GM12878 (cell line): ENCODE measurements at regions not wholly inside any gene's neighbourhood (a gene's known extent, or its start where the extent isn't known, plus 50 kb on each side); places are given as distances from the start of the nearest gene placed in this dataset.

Source experiments
- ATAC-seq: fragments of 200-7000 bp; cut with Tn5 transposase; 3 replicates; pipeline ENCODE4 v1.9.1; 2020; ENCODE audit warnings: mild to moderate bottlenecking, moderate library complexity
- BruUV-seq: library from RNA; stranded (reverse); fragments of 400-500 nt; replicated peaks from 2 replicates; lab custom pipeline; 2021; lab: Mats Ljungman, UMichigan
- CTCF ChIA-PET: fragments of 300-600 bp; sonication (Branson Sonifier 250); formaldehyde crosslinking; extraction: SDS; loops from one replicate; lab custom pipeline; 2021; ENCODE audit warnings: inconsistent platforms; lab: Yijun Ruan, JAX
- POLR2A ChIA-PET: fragments of 350-600 bp; formaldehyde crosslinking; extraction: SDS; loops from one replicate; lab custom pipeline; 2021; ENCODE audit warnings: inconsistent platforms; lab: Charles Lee
- RAD21 ChIA-PET: fragments of 300-600 bp; sonication (Branson Sonifier 250); formaldehyde crosslinking; loops from one replicate; lab custom pipeline; 2023; ENCODE audit warnings: antibody characterized with exemption; ENCODE audit not compliant: unreplicated experiment; lab: Charles Lee
- SMC1A ChIA-PET: fragments of 300-600 bp; sonication (Branson Sonifier 250); formaldehyde crosslinking; loops from one replicate; lab custom pipeline; 2023; ENCODE audit not compliant: unreplicated experiment, uncharacterized antibody; lab: Charles Lee
- DNase-seq: peaks from one replicate; pipeline ENCODE4 v3.0.0-alpha.2; 2011; ENCODE audit warnings: low read depth, low spot score
- FAIRE-seq: peaks from 3 replicates; lab custom pipeline; 2011; peaks lifted over from hg19 to GRCh38; lab: Jason Lieb, UNC
- H2AFZ ChIP-seq: 2 replicates; pipeline ENCODE4 v1.6.0; 2011; ENCODE audit warnings: low read depth, low read length, control low read depth; ENCODE audit not compliant: control insufficient read depth
- H3K27ac ChIP-seq: 2 replicates; pipeline ENCODE4 v1.5.1; 2011; ENCODE audit warnings: control low read depth; ENCODE audit not compliant: control insufficient read depth, insufficient read depth
- H3K27me3 ChIP-seq, 2 experiments: replicated peaks in 1 of 2; 2 replicates each; pipeline versions ENCODE4 v1.6.0 to v1.6.1; 2011; ENCODE audit warnings: low read length in 1 of 2; ENCODE audit not compliant: control insufficient read depth in 2 of 2, insufficient read depth in 2 of 2
- H3K36me3 ChIP-seq, 2 experiments: 2 replicates each; pipeline ENCODE4 v1.5.1; 2011; ENCODE audit warnings: low read length in 1 of 2; ENCODE audit not compliant: control insufficient read depth in 2 of 2, insufficient read depth in 2 of 2
- H3K4me1 ChIP-seq: 2 replicates; pipeline ENCODE4 v1.6.1; 2011; ENCODE audit warnings: mild to moderate bottlenecking, low read length, moderate library complexity, mixed read lengths; ENCODE audit not compliant: control insufficient read depth, insufficient read depth
- H3K4me2 ChIP-seq: 2 replicates; pipeline ENCODE4 v1.6.0; 2011; ENCODE audit warnings: control low read depth; ENCODE audit not compliant: control insufficient read depth, insufficient read depth
- H3K4me3 ChIP-seq: fragments of 200-600 bp; sonication (generic); 2 replicates; pipeline ENCODE4 v1.5.1; 2016
- H3K79me2 ChIP-seq: 2 replicates; pipeline ENCODE4 v1.6.0; 2011; ENCODE audit warnings: low read length; ENCODE audit not compliant: control insufficient read depth, insufficient read depth
- H3K9ac ChIP-seq: 2 replicates; pipeline ENCODE4 v1.8.0; 2011; ENCODE audit warnings: low read length, control low read depth, mixed read lengths; ENCODE audit not compliant: control insufficient read depth, insufficient read depth
- H3K9me3 ChIP-seq: replicated peaks from 3 replicates; pipeline ENCODE4 v1.5.1; 2011; ENCODE audit warnings: mild to moderate bottlenecking, low read length; ENCODE audit not compliant: control insufficient read depth, insufficient read depth
- H4K20me1 ChIP-seq: 2 replicates; pipeline ENCODE4 v1.6.0; 2011; ENCODE audit not compliant: control insufficient read depth, insufficient read depth
- ATF2 ChIP-seq: IDR thresholded peaks from 2 replicates; pipeline ENCODE4 v1.6.1; 2012; ENCODE audit warnings: low read length, inconsistent platforms
- E4F1 ChIP-seq: fragments of 450-650 bp; IDR thresholded peaks from 2 replicates; pipeline ENCODE4 v1.6.1; 2018; ENCODE audit warnings: borderline replicate concordance, mild to moderate bottlenecking; ENCODE audit not compliant: partially characterized antibody
- SREBF1 ChIP-seq: IDR thresholded peaks from 2 replicates; pipeline ENCODE4 v1.6.1; 2012; ENCODE audit warnings: mild to moderate bottlenecking, low read length
- USF2 ChIP-seq: IDR thresholded peaks from 2 replicates; pipeline ENCODE4 v1.6.1; 2011; ENCODE audit warnings: low read depth, low read length, improper control_type of control experiment, borderline replicate concordance
- ZNF207 ChIP-seq: fragments of 450-650 bp; IDR thresholded peaks from 2 replicates; pipeline ENCODE4 v1.6.1; 2014; ENCODE audit warnings: antibody characterized with exemption, mild to moderate bottlenecking, borderline replicate concordance
- WGBS: methylation state at CpG from one replicate; pipeline ENCODE4 v1.1.6; 2016; ENCODE audit warnings: low lambda C conversion rate; ENCODE audit not compliant: insufficient replicate concordance, insufficient coverage; ENCODE audit errors: missing lambda C conversion rate; 5-methylcytosine and 5-hydroxymethylcytosine counted together
- in situ Hi-C: fragments of 300-500 bp; cut with MboI; formaldehyde crosslinking; loops from 9 replicates; pipeline ENCODE4 v1.14.3; 2018; ENCODE audit warnings: mixed read lengths
- intact Hi-C: fragments of 100-400 bp; cut with micrococcal nuclease; formaldehyde crosslinking; loops from one replicate; pipeline ENCODE4 v1.14.2; 2022; ENCODE audit not compliant: unreplicated experiment

- Histone ChIP-seq H3K9ac (no peak overlapping the region), H3K79me2 (no peaks in the 10 kb centered on the region), H3K4me2 (no peak overlapping the region), H3K4me1 (no peaks in the 10 kb centered on the region), H3K9me3 (no peaks in the 10 kb centered on the region), H3K27me3 (no peaks in the 10 kb centered on the region), H3K27ac (no peak overlapping the region), H3K36me3 (no peaks in the 10 kb centered on the region), H2AFZ (no peak overlapping the region), H3K4me3 (no peak overlapping the region), H4K20me1 (no peaks in the 10 kb centered on the region)
- DNase-seq (no peak), ATAC-seq (no peak), FAIRE-seq (no peak)
- in situ Hi-C loops (no loop called here), intact Hi-C loops (no loop called here)
- POLR2A ChIA-PET, result no interaction called here
- SMC1A ChIA-PET, result interaction anchor here (0.6 kb wide), 1 partner anchor 23 kb away, joined by 3 read pairs; no protein-coding TSS in a partner anchor
- CTCF ChIA-PET, result no interaction called here
- RAD21 ChIA-PET, result no interaction called here
- TF ChIP-seq ATF2 (no peak), USF2 (no peak), ZNF207 (no peak)
- no TSS peak for BruUV-seq
- 32% methylated on average over 3 of the region's 3 CpGs for WGBS
Measured at GRCh38 chr9:82223442-82223841, 234.9 kb downstream of the SPATA31D1 start.

GRCh38 chr9:82231411-82231810 lies 242.8 kb downstream of the SPATA31D1 start:
- TF ChIP-seq E4F1 (no peak), SREBF1 (no peak)
- TF ChIP-seq, all 136 proteins: peak for 0
- H3K4me1 ChIP-seq, result no peaks in the 10 kb centered on the region
- in situ Hi-C loops, result no loop called here
- no peak overlapping the region for H3K4me3 ChIP-seq
- no peaks in the 10 kb centered on the region for H3K27me3 ChIP-seq
- ATAC-seq (no peak), DNase-seq (no peak), FAIRE-seq (no peak)
- POLR2A ChIA-PET, result no interaction called here
- BruUV-seq, result no TSS peak
- SMC1A ChIA-PET, result no interaction called here
- H3K27ac ChIP-seq, result no peak overlapping the region
- H4K20me1 ChIP-seq, result no peaks in the 10 kb centered on the region
- H3K79me2 ChIP-seq, result no peaks in the 10 kb centered on the region
- CTCF ChIA-PET, result no interaction called here
- no peak overlapping the region for H3K4me2 ChIP-seq
- H3K9me3 ChIP-seq, result no peaks in the 10 kb centered on the region
- no peaks in the 10 kb centered on the region for H3K36me3 ChIP-seq
- WGBS, result 13% methylated on average over 2 of the region's 2 CpGs
- no peak overlapping the region for H3K9ac ChIP-seq
- RAD21 ChIA-PET, result no interaction called here
- no peak overlapping the region for H2AFZ ChIP-seq
- intact Hi-C loops, result no loop called here
